Liver (tissue), 2 donors: ENCODE measurements at regions not wholly inside any gene's neighbourhood (a gene's known extent, or its start where the extent isn't known, plus 50 kb on each side); places are given as distances from the start of the nearest gene placed in this dataset.
"Not testable (repeated sequence)": the region's sequence is repeated elsewhere in the genome, so short reads cannot be mapped to it uniquely, and the experiment has no call there.

Experiments
- CTCF ChIP-seq: fragments of 150-350 bp; IDR thresholded peaks from 2 replicates; pipeline ENCODE4 v1.5.1; 2017; ENCODE audit warnings: improper control_type of control experiment, low read depth, low read length; ENCODE audit not compliant: missing input control
- YY1 ChIP-seq: IDR thresholded peaks from 2 replicates; pipeline ENCODE4 v1.6.1; 2016; ENCODE audit warnings: antibody characterized with exemption, mild to moderate bottlenecking
- donor health status: healthy.

GRCh38 chr9:110132531-110132930 is 75.4 kb downstream of the C9orf152 start:
- not testable (repeated sequence) for TF ChIP-seq YY1, CTCF
